Left ventricle myocardium inferior (tissue), 1 donor: ENCODE measurements at regions not wholly inside any gene's neighbourhood (a gene's known extent, or its start where the extent isn't known, plus 50 kb on each side); places are given as distances from the start of the nearest gene placed in this dataset.
"Not testable (repeated sequence)": the region's sequence is repeated elsewhere in the genome, so short reads cannot be mapped to it uniquely, and the experiment has no call there.

Experiments
- DNase-seq: peaks from one replicate; pipeline ENCODE4 v3.0.0-alpha.2; 2020
- H3K27ac ChIP-seq: fragments of 200-600 bp; replicated peaks from 2 replicates; pipeline ENCODE4 v1.8.0; 2021
- H3K27me3 ChIP-seq: fragments of 200-600 bp; 2 replicates; pipeline ENCODE4 v1.8.0; 2021; ENCODE audit warnings: low read depth
- H3K36me3 ChIP-seq: fragments of 200-600 bp; 2 replicates; pipeline ENCODE4 v1.8.0; 2021
- H3K4me1 ChIP-seq: fragments of 200-600 bp; 2 replicates; pipeline ENCODE4 v1.8.0; 2021
- H3K4me3 ChIP-seq: fragments of 200-600 bp; 2 replicates; pipeline ENCODE4 v1.8.0; 2021; ENCODE audit warnings: mild to moderate bottlenecking, moderate library complexity
- H3K9me3 ChIP-seq: fragments of 200-600 bp; replicated peaks from 2 replicates; pipeline ENCODE4 v1.8.0; 2021
- CTCF ChIP-seq: fragments of 200-600 bp; IDR thresholded peaks from 2 replicates; pipeline ENCODE4 v1.8.0; 2021; ENCODE audit warnings: antibody characterized with exemption, mild to moderate bottlenecking, borderline replicate concordance
- intact Hi-C: fragments of 100-400 bp; cut with micrococcal nuclease; formaldehyde crosslinking; loops from one replicate; pipeline ENCODE4 v1.11.0; 2022
- donor health status: DM: no; HTN: yes; CAD: no; lungs with severe emphysema.

- Histone ChIP-seq H3K27ac (no peak overlapping the region), H3K27me3 (no peaks in the 10 kb centered on the region), H3K4me1 (peaks cover 10% of the 10 kb centered on the region), H3K36me3 (no peaks in the 10 kb centered on the region), H3K9me3 (no peaks in the 10 kb centered on the region), H3K4me3 (no peak overlapping the region)
- no peak for TF ChIP-seq CTCF
- no peak for DNase-seq
- intact Hi-C loops = no loop called here
Observed at GRCh38 chr1:228943436-228943835, 208.2 kb downstream of the RHOU start.

- Histone ChIP-seq H3K9me3 (no peaks in the 10 kb centered on the region), H3K4me1 (peaks cover 2% of the 10 kb centered on the region), H3K36me3 (no peaks in the 10 kb centered on the region), H3K27me3 (no peaks in the 10 kb centered on the region), H3K27ac (no peak overlapping the region), H3K4me3 (no peak overlapping the region)
- intact Hi-C loops = no loop called here
- no peak for TF ChIP-seq CTCF
- no peak for DNase-seq
Observed at GRCh38 chr1:228944296-228944695, 209.0 kb downstream of the RHOU start.

GRCh38 chr1:228944935-228945371 lies 209.7 kb downstream of the RHOU start:
- no peaks in the 10 kb centered on the region for H3K27me3 ChIP-seq
- intact Hi-C loops = no loop called here
- no peaks in the 10 kb centered on the region for H3K4me1 ChIP-seq
- no peaks in the 10 kb centered on the region for H3K9me3 ChIP-seq
- no peak for TF ChIP-seq CTCF
- H3K36me3 ChIP-seq = no peaks in the 10 kb centered on the region
- H3K27ac ChIP-seq = no peak overlapping the region
- no peak for DNase-seq
- no peak overlapping the region for H3K4me3 ChIP-seq

GRCh38 chr1:228945885-228946284 lies 210.6 kb downstream of the RHOU start:
- no peak for TF ChIP-seq CTCF
- no peak for DNase-seq
- intact Hi-C loops = no loop called here
- Histone ChIP-seq H3K4me3 (no peak overlapping the region), H3K4me1 (no peaks in the 10 kb centered on the region), H3K27me3 (no peaks in the 10 kb centered on the region), H3K27ac (no peak overlapping the region), H3K36me3 (no peaks in the 10 kb centered on the region), H3K9me3 (no peaks in the 10 kb centered on the region)

DNA sequence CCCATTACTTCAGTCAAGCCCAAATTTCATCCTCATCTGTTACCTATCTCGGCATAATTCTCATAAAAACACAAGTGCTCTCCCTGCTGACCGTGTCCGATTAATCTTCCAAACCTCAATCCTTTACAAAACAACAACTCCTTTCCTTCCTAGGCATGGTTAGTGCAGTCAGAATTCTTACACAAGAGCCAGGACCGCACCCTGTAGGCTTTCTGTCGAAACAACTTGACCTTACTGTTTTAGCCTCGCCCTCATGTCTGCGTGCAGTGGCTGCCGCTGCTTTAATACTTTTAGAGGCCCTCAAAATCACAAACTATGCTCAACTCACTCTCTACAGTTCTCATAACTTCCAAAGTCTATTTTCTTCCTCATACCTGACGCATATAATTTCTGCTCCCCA lies 214.3 kb downstream of the RHOU start:
- not testable (repeated sequence) for DNase-seq, H3K27ac ChIP-seq

DNA sequence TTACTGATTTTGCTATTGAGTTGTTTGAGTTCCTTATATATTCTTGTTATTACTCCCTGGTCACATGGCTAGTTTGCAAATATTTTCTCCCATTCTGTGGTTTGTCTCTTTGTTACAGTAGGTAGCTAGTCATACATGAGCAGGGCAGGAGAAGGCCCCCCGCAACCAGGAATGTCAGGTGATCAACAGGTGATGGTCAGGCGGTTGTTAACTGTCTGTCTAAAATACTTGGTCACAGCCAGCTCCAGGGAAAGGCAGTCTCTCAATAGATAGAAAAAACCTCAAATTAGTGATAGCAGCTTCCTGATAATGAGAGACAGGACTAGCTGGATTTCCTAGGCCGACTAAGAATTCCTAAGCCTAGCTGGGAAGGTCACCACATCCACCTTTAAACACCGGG lies 217.9 kb downstream of the RHOU start:
- Histone ChIP-seq H3K9me3 (peaks cover 7% of the 10 kb centered on the region), H3K4me3 (no peak overlapping the region), H3K27ac (no peak overlapping the region), H3K27me3 (no peaks in the 10 kb centered on the region), H3K4me1 (no peaks in the 10 kb centered on the region), H3K36me3 (no peaks in the 10 kb centered on the region)
- DNase-seq = no peak
- intact Hi-C loops = no loop called here
- TF ChIP-seq CTCF = no peak

More for the DNA sequence above, 214.3 kb downstream of the RHOU start:
- H3K9me3 ChIP-seq, H3K4me1 ChIP-seq, H3K36me3 ChIP-seq, H3K4me3 ChIP-seq, intact Hi-C loops, H3K27me3 ChIP-seq: not testable (repeated sequence)

GRCh38 chr1:228953808-228954207 lies 218.5 kb downstream of the RHOU start:
- H3K27me3 ChIP-seq, H3K4me3 ChIP-seq, H3K36me3 ChIP-seq, DNase-seq, H3K9me3 ChIP-seq, intact Hi-C loops, H3K4me1 ChIP-seq, H3K27ac ChIP-seq: not testable (repeated sequence)
